ENCODE measurements at regions not wholly inside any gene's neighbourhood (a gene's known extent, or its start where the extent isn't known, plus 50 kb on each side); places are given as distances from the start of the nearest gene placed in this dataset.

DNA sequence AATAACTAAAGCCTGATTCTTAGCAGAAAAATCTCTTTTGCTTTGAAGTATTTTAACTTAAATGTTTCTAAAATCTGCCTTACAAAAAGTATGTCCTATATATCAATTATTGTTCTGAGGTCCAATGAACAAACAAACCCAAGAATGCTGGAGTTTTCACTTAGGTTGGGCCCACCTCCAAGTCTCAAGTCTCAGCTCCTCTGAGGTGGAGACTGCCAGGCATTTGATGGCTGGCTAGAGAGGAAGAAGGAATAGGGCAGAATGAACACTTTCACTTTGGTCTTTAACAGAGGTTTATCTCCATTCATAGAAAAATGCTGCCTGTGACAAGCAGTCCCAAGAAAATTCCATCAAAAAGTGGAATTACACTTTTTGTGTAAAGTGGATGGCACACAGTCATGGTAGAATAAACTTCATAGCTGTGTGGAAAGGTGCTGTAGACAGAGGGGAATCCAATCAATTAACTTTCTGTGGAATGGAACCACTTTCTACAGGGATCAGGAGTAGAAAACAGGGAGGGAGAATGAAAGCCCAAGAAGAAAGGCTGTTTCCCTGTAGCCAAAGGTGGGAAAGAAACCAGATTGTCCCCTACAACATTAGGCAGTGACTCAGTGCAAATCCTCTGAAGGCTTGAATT is 349.4 kb upstream of the RUNX1 start:
- TF ChIP-seq CTCF (IDR thresholded peaks at IDR 0.05) (no peak), POLR2A (IDR thresholded peaks at IDR 0.05) (no peak)

All from heart left ventricle (tissue), 13 donors.